C4-2B (cell line): ENCODE measurements at regions not wholly inside any gene's neighbourhood (a gene's known extent, or its start where the extent isn't known, plus 50 kb on each side); places are given as distances from the start of the nearest gene placed in this dataset.

ENCODE experiments used
- ZFX ChIP-seq: fragments of 450-650 bp; IDR thresholded peaks from 2 replicates; pipeline ENCODE4 v1.6.1; 2017
- TF ChIP-seq, protein P1 (sequence below): fragments of 450-650 bp; conservative IDR thresholded peaks from 2 replicates; pipeline ENCODE4 v1.5.1; 2017; ENCODE audit warnings: mild to moderate bottlenecking

DNA sequence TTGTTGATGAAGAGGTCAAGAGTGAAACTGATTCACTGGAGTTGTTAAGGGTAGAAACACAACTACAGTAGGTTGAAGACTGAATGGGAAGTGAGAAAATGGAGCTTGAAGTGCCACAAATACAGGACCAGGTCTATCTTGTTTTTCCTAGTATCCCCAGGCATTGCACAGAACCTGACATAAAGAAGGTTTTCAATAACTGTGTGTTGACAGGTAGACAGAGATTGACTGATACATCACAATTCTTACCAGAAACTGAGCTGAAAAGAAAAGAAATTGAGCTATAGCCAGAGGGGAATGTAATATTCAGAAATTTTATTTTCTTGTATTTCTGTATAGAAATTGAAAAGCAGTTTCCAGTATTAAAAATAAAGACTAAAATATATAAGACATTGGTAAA lies 767.7 kb downstream of the PCDH17 start:
- TF ChIP-seq, protein P1, sequence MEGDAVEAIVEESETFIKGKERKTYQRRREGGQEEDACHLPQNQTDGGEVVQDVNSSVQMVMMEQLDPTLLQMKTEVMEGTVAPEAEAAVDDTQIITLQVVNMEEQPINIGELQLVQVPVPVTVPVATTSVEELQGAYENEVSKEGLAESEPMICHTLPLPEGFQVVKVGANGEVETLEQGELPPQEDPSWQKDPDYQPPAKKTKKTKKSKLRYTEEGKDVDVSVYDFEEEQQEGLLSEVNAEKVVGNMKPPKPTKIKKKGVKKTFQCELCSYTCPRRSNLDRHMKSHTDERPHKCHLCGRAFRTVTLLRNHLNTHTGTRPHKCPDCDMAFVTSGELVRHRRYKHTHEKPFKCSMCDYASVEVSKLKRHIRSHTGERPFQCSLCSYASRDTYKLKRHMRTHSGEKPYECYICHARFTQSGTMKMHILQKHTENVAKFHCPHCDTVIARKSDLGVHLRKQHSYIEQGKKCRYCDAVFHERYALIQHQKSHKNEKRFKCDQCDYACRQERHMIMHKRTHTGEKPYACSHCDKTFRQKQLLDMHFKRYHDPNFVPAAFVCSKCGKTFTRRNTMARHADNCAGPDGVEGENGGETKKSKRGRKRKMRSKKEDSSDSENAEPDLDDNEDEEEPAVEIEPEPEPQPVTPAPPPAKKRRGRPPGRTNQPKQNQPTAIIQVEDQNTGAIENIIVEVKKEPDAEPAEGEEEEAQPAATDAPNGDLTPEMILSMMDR, result no peak
- no peak for TF ChIP-seq ZFX
